HG02623 (cell line): ENCODE measurements at regions not wholly inside any gene's neighbourhood (a gene's known extent, or its start where the extent isn't known, plus 50 kb on each side); places are given as distances from the start of the nearest gene placed in this dataset.

ENCODE experiments used
- ATAC-seq: cut with Tn5 transposase; IDR thresholded peaks from one replicate; pipeline ENCODE4 v1.9.1; 2021; ENCODE audit warnings: moderate library complexity; ENCODE audit not compliant: unreplicated experiment

- ATAC-seq: no peak
These were observed 162.4 kb upstream of the CWC22 start for GRCh38 chr2:180169474-180169873.

- no peak for ATAC-seq
These were observed 154.3 kb upstream of the CWC22 start for GRCh38 chr2:180161415-180161814.

GRCh38 chr2:180159921-180160320 is 152.8 kb upstream of the CWC22 start:
- ATAC-seq: no peak

- ATAC-seq: no peak
These were observed 151.9 kb upstream of the CWC22 start for GRCh38 chr2:180158961-180159360.

GRCh38 chr2:180156651-180157050 is 149.6 kb upstream of the CWC22 start:
- ATAC-seq: no peak

- ATAC-seq: no peak
These were observed 143.5 kb upstream of the CWC22 start for GRCh38 chr2:180150606-180151005.

- ATAC-seq: no peak
These were observed 139.4 kb upstream of the CWC22 start for GRCh38 chr2:180146541-180146940.

- ATAC-seq: no peak
These were observed 139.0 kb upstream of the CWC22 start for GRCh38 chr2:180146114-180146513.

- ATAC-seq: no peak
These were observed 138.1 kb upstream of the CWC22 start for GRCh38 chr2:180145163-180145562.

GRCh38 chr2:180144338-180144813 is 137.3 kb upstream of the CWC22 start:
- ATAC-seq: no peak

GRCh38 chr2:180143633-180144337 is 136.7 kb upstream of the CWC22 start:
- no peak for ATAC-seq

GRCh38 chr2:180141600-180141999 is 134.5 kb upstream of the CWC22 start:
- ATAC-seq: no peak

- ATAC-seq: no peak
These were observed 126.6 kb upstream of the CWC22 start for GRCh38 chr2:180133736-180134135.

GRCh38 chr2:180130403-180130802 is 123.3 kb upstream of the CWC22 start:
- ATAC-seq: no peak

- ATAC-seq: no peak
These were observed 121.8 kb upstream of the CWC22 start for GRCh38 chr2:180128861-180129260.

GRCh38 chr2:180125245-180125962 is 118.3 kb upstream of the CWC22 start:
- ATAC-seq: peak; percentile 78

- ATAC-seq: peak; percentile 58
These were observed 117.4 kb upstream of the CWC22 start for GRCh38 chr2:180124273-180125139.

GRCh38 chr2:180122874-180123273 is 115.8 kb upstream of the CWC22 start:
- ATAC-seq: no peak

GRCh38 chr2:180115675-180116074 is 108.6 kb upstream of the CWC22 start:
- no peak for ATAC-seq

- no peak for ATAC-seq
These were observed 108.2 kb upstream of the CWC22 start for GRCh38 chr2:180115269-180115668.

- ATAC-seq: no peak
These were observed 104.8 kb upstream of the CWC22 start for GRCh38 chr2:180111901-180112300.
